ENCODE measurements at regions not wholly inside any gene's neighbourhood (a gene's known extent, or its start where the extent isn't known, plus 50 kb on each side); places are given as distances from the start of the nearest gene placed in this dataset.

DNA sequence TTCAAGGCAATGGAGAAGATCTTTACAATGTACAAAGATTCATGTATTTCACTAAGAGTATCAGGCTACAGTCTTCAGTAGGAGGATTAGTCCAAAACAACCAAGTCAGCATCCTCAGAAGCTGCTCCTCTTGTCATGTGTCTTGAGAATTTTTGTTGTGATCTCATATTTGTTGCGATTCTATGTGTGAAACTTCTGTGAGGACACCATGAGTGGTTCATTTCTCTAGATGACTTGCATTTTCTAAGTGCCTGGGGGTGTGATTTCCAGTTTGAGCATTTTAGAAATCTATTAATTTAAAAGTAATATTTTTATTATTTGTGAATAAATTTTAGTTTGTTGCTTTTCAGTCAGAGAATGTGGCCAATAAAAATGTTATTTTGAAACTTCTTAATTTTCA lies 94.5 kb downstream of the RAP2A start:
- Histone ChIP-seq H3K9me3 (no peaks in the 10 kb centered on the region), H3K27me3 (no peaks in the 10 kb centered on the region), H3K36me3 (no peaks in the 10 kb centered on the region), H3K4me3 (no peak overlapping the region), H3K27ac (no peak overlapping the region), H3K4me1 (ENCODE audit: insufficient read depth) (no peaks in the 10 kb centered on the region)
- no peak for DNase-seq
- TF ChIP-seq, protein P1, sequence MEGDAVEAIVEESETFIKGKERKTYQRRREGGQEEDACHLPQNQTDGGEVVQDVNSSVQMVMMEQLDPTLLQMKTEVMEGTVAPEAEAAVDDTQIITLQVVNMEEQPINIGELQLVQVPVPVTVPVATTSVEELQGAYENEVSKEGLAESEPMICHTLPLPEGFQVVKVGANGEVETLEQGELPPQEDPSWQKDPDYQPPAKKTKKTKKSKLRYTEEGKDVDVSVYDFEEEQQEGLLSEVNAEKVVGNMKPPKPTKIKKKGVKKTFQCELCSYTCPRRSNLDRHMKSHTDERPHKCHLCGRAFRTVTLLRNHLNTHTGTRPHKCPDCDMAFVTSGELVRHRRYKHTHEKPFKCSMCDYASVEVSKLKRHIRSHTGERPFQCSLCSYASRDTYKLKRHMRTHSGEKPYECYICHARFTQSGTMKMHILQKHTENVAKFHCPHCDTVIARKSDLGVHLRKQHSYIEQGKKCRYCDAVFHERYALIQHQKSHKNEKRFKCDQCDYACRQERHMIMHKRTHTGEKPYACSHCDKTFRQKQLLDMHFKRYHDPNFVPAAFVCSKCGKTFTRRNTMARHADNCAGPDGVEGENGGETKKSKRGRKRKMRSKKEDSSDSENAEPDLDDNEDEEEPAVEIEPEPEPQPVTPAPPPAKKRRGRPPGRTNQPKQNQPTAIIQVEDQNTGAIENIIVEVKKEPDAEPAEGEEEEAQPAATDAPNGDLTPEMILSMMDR (IDR thresholded peaks at IDR 0.05), result no peak
- TF ChIP-seq POLR2A (IDR thresholded peaks at IDR 0.05) (no peak), EP300 (IDR thresholded peaks at IDR 0.05) (no peak)
- intact Hi-C loops (cut with DNase I), result no loop called here
- WGBS, 3 donors, result 85 to 100% (median 94%) methylated on average over 1 of the region's 1 CpG

DNA sequence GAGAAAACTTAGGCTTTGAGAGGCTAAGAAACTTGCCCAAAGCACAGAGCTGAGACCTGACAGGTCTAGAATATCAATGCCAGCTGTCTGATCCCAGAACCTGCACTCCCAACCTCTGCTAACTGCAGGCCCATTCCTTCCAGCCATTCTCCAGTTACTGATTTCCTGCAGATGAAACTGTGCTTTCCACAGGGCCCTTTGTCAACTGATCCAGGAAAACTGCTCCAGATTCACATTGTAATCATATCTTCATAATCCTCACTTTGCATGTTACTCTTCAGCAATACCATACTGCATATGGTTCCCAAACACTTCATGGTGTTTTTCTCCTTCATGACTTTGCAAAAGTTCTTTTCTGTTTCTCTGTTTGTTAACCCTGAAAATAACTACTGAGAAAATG lies 100.6 kb downstream of the RAP2A start:
- H3K4me3 ChIP-seq, result no peak overlapping the region
- H3K27ac ChIP-seq, result no peak overlapping the region
- DNase-seq, result no peak
- no peaks in the 10 kb centered on the region for H3K4me1 ChIP-seq (ENCODE audit: insufficient read depth)
- intact Hi-C loops (cut with DNase I), result no loop called here
- no peaks in the 10 kb centered on the region for H3K36me3 ChIP-seq
- no peaks in the 10 kb centered on the region for H3K27me3 ChIP-seq
- H3K9me3 ChIP-seq, result no peaks in the 10 kb centered on the region
- no peak for TF ChIP-seq POLR2A (IDR thresholded peaks at IDR 0.05)
- no peak for TF ChIP-seq EP300 (IDR thresholded peaks at IDR 0.05)
- TF ChIP-seq, protein P1 (IDR thresholded peaks at IDR 0.05), result no peak

DNA sequence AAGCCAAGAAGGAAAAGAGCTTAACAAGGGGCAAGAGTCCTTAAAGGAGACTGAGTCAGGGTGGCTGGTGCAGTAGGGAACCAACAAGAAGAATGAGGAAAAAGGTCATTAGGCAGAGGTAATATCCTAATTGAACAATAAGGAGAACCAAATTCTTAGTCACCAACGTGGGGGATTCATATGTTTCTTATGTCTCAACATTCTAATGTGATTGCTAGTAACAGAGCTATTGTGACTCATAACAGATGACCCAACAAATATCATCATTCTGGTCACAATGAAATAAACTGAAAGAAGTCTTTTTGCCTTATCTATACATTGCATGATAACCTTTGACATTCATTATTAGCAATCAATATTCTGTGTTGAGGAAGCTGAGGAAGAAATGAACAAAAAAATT lies 101.6 kb downstream of the RAP2A start:
- no peaks in the 10 kb centered on the region for H3K36me3 ChIP-seq
- H3K27ac ChIP-seq, result no peak overlapping the region
- TF ChIP-seq POLR2A (IDR thresholded peaks at IDR 0.05), result no peak
- 50 to 87% (median 64%) methylated on average over 1 of the region's 1 CpG for WGBS, 3 donors
- H3K27me3 ChIP-seq, result no peaks in the 10 kb centered on the region
- no peaks in the 10 kb centered on the region for H3K4me1 ChIP-seq (ENCODE audit: insufficient read depth)
- H3K9me3 ChIP-seq, result no peaks in the 10 kb centered on the region
- no peak overlapping the region for H3K4me3 ChIP-seq
- no peak for DNase-seq
- intact Hi-C loops (cut with DNase I), result no loop called here

DNA sequence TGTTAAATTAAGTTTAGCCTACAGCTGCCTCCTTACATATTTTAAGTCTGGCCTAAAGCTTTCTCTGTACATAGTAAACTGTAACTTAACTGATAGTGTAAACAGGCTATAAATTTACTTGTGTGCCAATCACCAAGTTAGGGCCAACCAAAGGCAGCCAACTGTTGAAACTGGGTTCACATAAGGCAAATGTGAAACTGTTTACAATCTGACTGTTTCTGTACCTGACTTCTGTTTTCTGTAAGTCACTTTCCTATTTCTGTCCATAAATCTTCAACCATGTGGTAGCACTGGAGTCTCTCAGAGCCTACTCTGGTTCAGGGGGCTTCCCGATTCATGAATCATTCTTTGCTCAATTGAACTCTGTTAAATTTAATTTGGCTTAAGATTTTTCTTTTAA lies 103.1 kb downstream of the RAP2A start:
- DNase-seq, result no peak
- Histone ChIP-seq H3K9me3 (no peaks in the 10 kb centered on the region), H3K4me1 (ENCODE audit: insufficient read depth) (no peaks in the 10 kb centered on the region), H3K36me3 (no peaks in the 10 kb centered on the region), H3K27me3 (no peaks in the 10 kb centered on the region), H3K27ac (no peak overlapping the region), H3K4me3 (no peak overlapping the region)
- intact Hi-C loops (cut with DNase I), result no loop called here
- TF ChIP-seq POLR2A (IDR thresholded peaks at IDR 0.05), result no peak
- TF ChIP-seq, protein P1 (IDR thresholded peaks at IDR 0.05), result no peak
- TF ChIP-seq EP300 (IDR thresholded peaks at IDR 0.05), result no peak
- WGBS, 3 donors, result 92 to 93% (median 93%) methylated on average over 1 of the region's 1 CpG

DNA sequence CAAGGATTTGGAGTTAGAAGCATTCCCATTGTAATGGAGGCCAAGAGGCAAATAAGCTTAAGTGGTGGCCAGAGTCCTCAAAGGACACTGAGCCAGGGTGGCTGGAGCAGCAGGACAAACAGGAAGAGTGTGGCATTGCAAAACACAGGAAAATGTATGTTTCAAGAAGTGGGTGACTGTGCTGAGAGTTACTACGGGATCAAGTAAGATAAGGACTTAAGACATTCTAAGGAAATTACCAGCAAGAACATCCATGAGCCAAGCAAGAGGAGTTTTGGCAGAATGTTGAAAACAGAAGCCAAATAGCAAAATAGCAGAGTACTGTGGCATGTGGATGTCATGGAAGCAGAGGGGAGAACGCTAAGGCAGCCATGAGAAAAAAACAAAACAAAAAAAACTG lies 104.2 kb downstream of the RAP2A start:
- no peaks in the 10 kb centered on the region for H3K9me3 ChIP-seq
- DNase-seq, result no peak
- H3K4me1 ChIP-seq (ENCODE audit: insufficient read depth), result no peaks in the 10 kb centered on the region
- TF ChIP-seq, protein P1 (IDR thresholded peaks at IDR 0.05), result no peak
- TF ChIP-seq POLR2A (IDR thresholded peaks at IDR 0.05), result no peak
- TF ChIP-seq EP300 (IDR thresholded peaks at IDR 0.05), result no peak
- intact Hi-C loops (cut with DNase I), result no loop called here
- no peak overlapping the region for H3K27ac ChIP-seq
- H3K4me3 ChIP-seq, result no peak overlapping the region
- H3K27me3 ChIP-seq, result no peaks in the 10 kb centered on the region
- WGBS, 3 donors, result 48 to 65% (median 55%) methylated on average over 2 of the region's 2 CpGs
- no peaks in the 10 kb centered on the region for H3K36me3 ChIP-seq
